ENCODE measurements at regions not wholly inside any gene's neighbourhood (a gene's known extent, or its start where the extent isn't known, plus 50 kb on each side); places are given as distances from the start of the nearest gene placed in this dataset.

GRCh38 chr6:90687775-90688380, 101.0 kb upstream of the MAP3K7 start:
- Histone ChIP-seq H3K9me3 (ENCODE audit: control insufficient read depth, insufficient read depth, low read depth, low read length) (no peaks in the 10 kb centered on the region), H3K4me3 (replicated peaks in 1 of 4; ENCODE audit: control extremely low read depth in 1 of 4, insufficient read depth in 1 of 4, low read depth in 3 of 4, low read length in 4 of 4) (no peak overlapping the region), H3K4me2 (ENCODE audit: extremely low read depth, insufficient read depth, low read length) (no peak overlapping the region), H3K4me1 (ENCODE audit: control insufficient read depth, extremely low read depth, insufficient read depth, low read length) (no peaks in the 10 kb centered on the region), H3K27ac (ENCODE audit: insufficient read depth, low read length) (no peak overlapping the region), H3K9ac (ENCODE audit: insufficient read depth, low read length) (no peak overlapping the region), H2AFZ (ENCODE audit: low read length) (no peak overlapping the region), H4K20me1 (ENCODE audit: control insufficient read depth, extremely low read depth, insufficient read depth, low read length) (no peaks in the 10 kb centered on the region), H3K27me3 (ENCODE audit: control insufficient read depth, insufficient read depth, low read length) (no peaks in the 10 kb centered on the region), H3K79me2 (ENCODE audit: control insufficient read depth, insufficient read depth, low read length) (no peaks in the 10 kb centered on the region), H3K36me3 (ENCODE audit: control insufficient read depth, insufficient read depth, low read length) (no peaks in the 10 kb centered on the region)
- no peak for TF ChIP-seq EZH2 (IDR thresholded peaks at IDR 0.05; ENCODE audit: low read length, missing control alignments)
- TF ChIP-seq CTCF (conservative IDR thresholded peaks at IDR 0.05 in 1 of 2, IDR thresholded peaks at IDR 0.05 in 1 of 2; ENCODE audit: low read depth in 1 of 2, low read length in 2 of 2), result no peak
- no peak for DNase-seq (ENCODE audit: low read depth in 2 of 2)

GRCh38 chr6:90681863-90682262, 95.0 kb upstream of the MAP3K7 start:
- DNase-seq (ENCODE audit: low read depth in 2 of 2), result no peak
- TF ChIP-seq CTCF (conservative IDR thresholded peaks at IDR 0.05 in 1 of 2, IDR thresholded peaks at IDR 0.05 in 1 of 2; ENCODE audit: low read depth in 1 of 2, low read length in 2 of 2) (no peak), EZH2 (IDR thresholded peaks at IDR 0.05; ENCODE audit: low read length, missing control alignments) (no peak)
- H3K4me3 ChIP-seq (replicated peaks in 1 of 4; ENCODE audit: control extremely low read depth in 1 of 4, insufficient read depth in 1 of 4, low read depth in 3 of 4, low read length in 4 of 4), result no peak overlapping the region
- H3K79me2 ChIP-seq (ENCODE audit: control insufficient read depth, insufficient read depth, low read length), result no peaks in the 10 kb centered on the region
- H4K20me1 ChIP-seq (ENCODE audit: control insufficient read depth, extremely low read depth, insufficient read depth, low read length), result no peaks in the 10 kb centered on the region
- H3K9me3 ChIP-seq (ENCODE audit: control insufficient read depth, insufficient read depth, low read depth, low read length), result no peaks in the 10 kb centered on the region
- H3K9ac ChIP-seq (ENCODE audit: insufficient read depth, low read length), result no peak overlapping the region
- no peaks in the 10 kb centered on the region for H3K4me1 ChIP-seq (ENCODE audit: control insufficient read depth, extremely low read depth, insufficient read depth, low read length)
- H3K36me3 ChIP-seq (ENCODE audit: control insufficient read depth, insufficient read depth, low read length), result no peaks in the 10 kb centered on the region
- H3K27ac ChIP-seq (ENCODE audit: insufficient read depth, low read length), result no peak overlapping the region
- no peaks in the 10 kb centered on the region for H3K27me3 ChIP-seq (ENCODE audit: control insufficient read depth, insufficient read depth, low read length)
- H2AFZ ChIP-seq (ENCODE audit: low read length), result no peak overlapping the region
- H3K4me2 ChIP-seq (ENCODE audit: extremely low read depth, insufficient read depth, low read length), result no peak overlapping the region

- H3K27me3 ChIP-seq (ENCODE audit: control insufficient read depth, insufficient read depth, low read length), result no peaks in the 10 kb centered on the region
- H3K4me1 ChIP-seq (ENCODE audit: control insufficient read depth, extremely low read depth, insufficient read depth, low read length), result no peaks in the 10 kb centered on the region
- H3K36me3 ChIP-seq (ENCODE audit: control insufficient read depth, insufficient read depth, low read length), result no peaks in the 10 kb centered on the region
- H3K4me3 ChIP-seq (replicated peaks in 1 of 4; ENCODE audit: control extremely low read depth in 1 of 4, insufficient read depth in 1 of 4, low read depth in 3 of 4, low read length in 4 of 4), result no peak overlapping the region
- H3K9me3 ChIP-seq (ENCODE audit: control insufficient read depth, insufficient read depth, low read depth, low read length), result no peaks in the 10 kb centered on the region
- no peak overlapping the region for H2AFZ ChIP-seq (ENCODE audit: low read length)
- no peak overlapping the region for H3K9ac ChIP-seq (ENCODE audit: insufficient read depth, low read length)
- TF ChIP-seq CTCF (conservative IDR thresholded peaks at IDR 0.05 in 1 of 2, IDR thresholded peaks at IDR 0.05 in 1 of 2; ENCODE audit: low read depth in 1 of 2, low read length in 2 of 2), result no peak
- TF ChIP-seq EZH2 (IDR thresholded peaks at IDR 0.05; ENCODE audit: low read length, missing control alignments), result no peak
- H3K79me2 ChIP-seq (ENCODE audit: control insufficient read depth, insufficient read depth, low read length), result no peaks in the 10 kb centered on the region
- H3K4me2 ChIP-seq (ENCODE audit: extremely low read depth, insufficient read depth, low read length), result no peak overlapping the region
- DNase-seq (ENCODE audit: low read depth in 2 of 2), result no peak
- H4K20me1 ChIP-seq (ENCODE audit: control insufficient read depth, extremely low read depth, insufficient read depth, low read length), result no peaks in the 10 kb centered on the region
- H3K27ac ChIP-seq (ENCODE audit: insufficient read depth, low read length), result no peak overlapping the region
Measured at GRCh38 chr6:90678049-90678779, 91.3 kb upstream of the MAP3K7 start.

Measured in fibroblast of lung (primary cell).